Spleen (tissue), 11 donors: ENCODE measurements at regions not wholly inside any gene's neighbourhood (a gene's known extent, or its start where the extent isn't known, plus 50 kb on each side); places are given as distances from the start of the nearest gene placed in this dataset.

Experiments
- DNase-seq: peaks from one replicate; pipeline ENCODE4 v3.0.0-alpha.2; 2020
- H3K27ac ChIP-seq, 8 donors: fragments of 200-600 bp; sonication (generic) in 7 of 8; 1 replicate in 4 of 8; 2 replicates in 4 of 8; pipeline versions ENCODE4 v1.5.0 to v1.8.0; 2016 to 2021; ENCODE audit warnings: inconsistent platforms in 4 of 8, mild to moderate bottlenecking in 4 of 8, moderate library complexity in 1 of 8
- H3K27me3 ChIP-seq, 7 donors: fragments of 200-600 bp; sonication (generic) in 6 of 7; replicated peaks in 1 of 7; 1 replicate in 4 of 7; 2 replicates in 3 of 7; pipeline versions ENCODE4 v1.5.0 to v1.8.0; 2016 to 2021; ENCODE audit warnings: inconsistent platforms in 3 of 7, mild to moderate bottlenecking in 1 of 7
- H3K36me3 ChIP-seq, 6 donors: fragments of 200-600 bp; sonication (generic) in 5 of 6; 1 replicate in 4 of 6; 2 replicates in 2 of 6; pipeline versions ENCODE4 v1.5.0 to v1.8.0; 2016 to 2021; ENCODE audit warnings: inconsistent platforms in 2 of 6
- H3K4me1 ChIP-seq, 6 donors: fragments of 200-600 bp; sonication (generic) in 5 of 6; 1 replicate in 3 of 6; 2 replicates in 3 of 6; pipeline versions ENCODE4 v1.5.0 to v1.8.0; 2016 to 2021; ENCODE audit warnings: inconsistent platforms in 3 of 6
- H3K4me3 ChIP-seq, 8 donors: fragments of 200-600 bp; sonication (generic) in 7 of 8; 1 replicate in 4 of 8; 2 replicates in 4 of 8; pipeline versions ENCODE4 v1.5.0 to v1.8.0; 2016 to 2021; ENCODE audit warnings: inconsistent platforms in 4 of 8, mild to moderate bottlenecking in 4 of 8, moderate library complexity in 2 of 8
- H3K9me3 ChIP-seq, 8 donors: fragments of 200-600 bp; sonication (generic) in 7 of 8; 1 replicate in 4 of 8; 2 replicates in 4 of 8; pipeline versions ENCODE4 v1.5.0 to v1.8.0; 2016 to 2021; ENCODE audit warnings: inconsistent platforms in 4 of 8
- POLR2A ChIP-seq, 3 donors: fragments of 450-650 bp; IDR thresholded peaks; one replicate each; pipeline ENCODE4 v1.5.1; 2017; ENCODE audit warnings: antibody characterized with exemption in 3 of 3, mild to moderate bottlenecking in 1 of 3
- POLR2AphosphoS5 ChIP-seq, 3 donors: sonication (generic); formaldehyde crosslinking; IDR thresholded peaks; one replicate each; pipeline ENCODE4 v1.5.1; 2017; ENCODE audit warnings: antibody characterized with exemption in 3 of 3
- WGBS, 5 donors: extraction: QIAGEN DNeasy Blood & Tissue Kit in 3 of 5; methylation state at CpG; one replicate each; pipeline versions ENCODE4 v1.1.5 to v1.1.7; 2013 to 2018; 5-methylcytosine and 5-hydroxymethylcytosine counted together
- intact Hi-C: fragments of 100-400 bp; cut with DNase I; formaldehyde crosslinking; loops from one replicate; pipeline ENCODE4 v1.15.0; 2023; ENCODE audit warnings: low total_unique reads
- TF ChIP-seq, protein P1 (sequence below), 11 experiments: fragments of 200-600 bp in 7 of 11; fragments of 450-650 bp in 4 of 11; sonication (generic) in 4 of 11; IDR thresholded peaks in 8 of 11; conservative IDR thresholded peaks in 3 of 11; 1 replicate in 7 of 11; 2 replicates in 4 of 11; pipeline versions ENCODE4 v1.4.0 to v1.8.0; 2016 to 2021; ENCODE audit warnings: antibody characterized with exemption in 11 of 11, inconsistent platforms in 4 of 11, mild to moderate bottlenecking in 1 of 11
- donor health status: healthy with polysubstance abuse.
- donor health status: DM: no; HTN: no; CAD: no; lungs with moderate emphysema.
- donor health status: DM: no; HTN: no; CAD: no.
- donor health status: Bipolar disorder and iron deficiency.
- donor health status: healthy.
- donor health status: DM: no; HTN: no; CAD: no.
- donor health status: DM: yes; HTN: yes; CAD: no.

DNA sequence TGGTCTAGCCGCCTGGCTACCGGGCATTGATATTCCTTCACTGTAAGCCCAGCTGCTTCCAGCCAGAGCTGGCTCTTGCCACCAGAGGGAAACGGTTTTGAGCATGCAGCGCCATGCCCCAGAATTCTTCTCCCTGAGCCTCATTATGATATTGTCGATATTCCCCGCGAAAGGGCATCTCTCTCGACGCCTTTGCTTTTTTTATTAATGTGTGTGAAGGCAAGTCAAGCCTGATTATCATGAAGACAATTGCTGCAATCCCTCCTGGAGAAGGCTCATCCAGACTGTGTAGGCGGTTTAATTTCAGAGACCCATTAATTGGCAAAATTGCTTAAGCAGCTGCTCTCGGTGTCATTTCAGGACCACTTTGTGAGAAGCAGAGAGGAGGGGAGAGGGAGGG, 321.2 kb upstream of the TLE3 start:
- peaks cover 0 to 44% (median 4%) of the 10 kb centered on the region in 7 donors for H3K27me3 ChIP-seq
- no peaks in the 10 kb centered on the region for H3K36me3 ChIP-seq
- TF ChIP-seq, protein P1, sequence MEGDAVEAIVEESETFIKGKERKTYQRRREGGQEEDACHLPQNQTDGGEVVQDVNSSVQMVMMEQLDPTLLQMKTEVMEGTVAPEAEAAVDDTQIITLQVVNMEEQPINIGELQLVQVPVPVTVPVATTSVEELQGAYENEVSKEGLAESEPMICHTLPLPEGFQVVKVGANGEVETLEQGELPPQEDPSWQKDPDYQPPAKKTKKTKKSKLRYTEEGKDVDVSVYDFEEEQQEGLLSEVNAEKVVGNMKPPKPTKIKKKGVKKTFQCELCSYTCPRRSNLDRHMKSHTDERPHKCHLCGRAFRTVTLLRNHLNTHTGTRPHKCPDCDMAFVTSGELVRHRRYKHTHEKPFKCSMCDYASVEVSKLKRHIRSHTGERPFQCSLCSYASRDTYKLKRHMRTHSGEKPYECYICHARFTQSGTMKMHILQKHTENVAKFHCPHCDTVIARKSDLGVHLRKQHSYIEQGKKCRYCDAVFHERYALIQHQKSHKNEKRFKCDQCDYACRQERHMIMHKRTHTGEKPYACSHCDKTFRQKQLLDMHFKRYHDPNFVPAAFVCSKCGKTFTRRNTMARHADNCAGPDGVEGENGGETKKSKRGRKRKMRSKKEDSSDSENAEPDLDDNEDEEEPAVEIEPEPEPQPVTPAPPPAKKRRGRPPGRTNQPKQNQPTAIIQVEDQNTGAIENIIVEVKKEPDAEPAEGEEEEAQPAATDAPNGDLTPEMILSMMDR (IDR thresholded peaks at IDR 0.05 in 8 of 11, conservative IDR thresholded peaks at IDR 0.05 in 3 of 11) = no peak
- TF ChIP-seq POLR2AphosphoS5 (IDR thresholded peaks at IDR 0.05) (no peak), POLR2A (IDR thresholded peaks at IDR 0.05) (no peak)
- DNase-seq = no peak
- no peak overlapping the region for H3K27ac ChIP-seq
- WGBS, 5 donors = 85 to 90% (median 86%) methylated on average over 11 of the region's 11 CpGs
- H3K9me3 ChIP-seq = peaks cover 0 to 6% (median 0%) of the 10 kb centered on the region in 8 donors
- intact Hi-C loops = no loop called here
- no peak overlapping the region for H3K4me3 ChIP-seq
- H3K4me1 ChIP-seq = no peaks in the 10 kb centered on the region

DNA sequence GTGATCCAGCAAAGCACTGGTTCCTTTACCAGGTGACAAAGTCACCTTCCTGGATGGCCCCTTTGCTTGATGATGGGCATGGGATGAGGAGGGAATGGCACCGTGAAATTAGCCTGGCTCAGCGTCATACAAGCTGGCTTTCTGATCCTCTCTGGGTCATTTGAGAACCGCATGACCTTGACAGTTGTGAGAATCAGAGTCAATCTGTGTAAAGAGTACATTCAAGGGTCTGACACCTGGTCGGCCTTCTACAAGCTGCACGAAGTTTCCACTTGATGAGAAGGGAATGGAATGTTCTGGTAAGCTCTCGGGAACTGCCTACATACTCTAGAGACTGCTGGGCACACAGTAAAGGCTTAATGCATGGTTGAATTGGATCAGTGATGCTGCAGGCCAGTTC, 319.8 kb upstream of the TLE3 start:
- Histone ChIP-seq H3K36me3 (no peaks in the 10 kb centered on the region), H3K27ac (no peak overlapping the region), H3K4me1 (no peaks in the 10 kb centered on the region), H3K9me3 (peaks cover 0 to 6% (median 0%) of the 10 kb centered on the region in 8 donors), H3K27me3 (peaks cover 0 to 38% (median 4%) of the 10 kb centered on the region in 7 donors), H3K4me3 (no peak overlapping the region)
- intact Hi-C loops = no loop called here
- 74 to 90% (median 77%) methylated on average over 6 of the region's 6 CpGs for WGBS, 5 donors
- DNase-seq = no peak
- TF ChIP-seq POLR2AphosphoS5 (IDR thresholded peaks at IDR 0.05) = no peak
- TF ChIP-seq POLR2A (IDR thresholded peaks at IDR 0.05) = no peak
- TF ChIP-seq, protein P1 (IDR thresholded peaks at IDR 0.05 in 8 of 11, conservative IDR thresholded peaks at IDR 0.05 in 3 of 11) = no peak

DNA sequence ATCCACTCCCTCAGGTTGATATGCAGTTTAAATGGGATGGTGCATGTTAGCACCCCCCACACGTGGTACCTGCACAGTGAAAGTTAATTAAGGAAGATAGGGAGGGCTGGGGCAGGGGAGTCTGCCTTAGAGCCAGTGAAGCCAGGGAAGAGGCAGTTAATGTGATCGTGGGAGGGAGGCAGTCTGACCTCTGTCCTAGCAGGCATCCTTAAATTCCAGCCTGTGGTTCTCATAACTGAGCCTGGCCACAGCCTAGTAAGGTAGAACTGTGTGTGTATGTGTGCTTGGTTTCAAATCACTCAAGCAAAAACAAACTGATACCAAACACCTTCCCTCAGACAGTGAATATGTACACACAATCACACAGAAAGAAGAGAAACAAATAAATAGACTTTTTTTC, 319.1 kb upstream of the TLE3 start:
- WGBS, 5 donors = 57 to 73% (median 63%) methylated on average over 2 of the region's 2 CpGs
- intact Hi-C loops = no loop called here

DNA sequence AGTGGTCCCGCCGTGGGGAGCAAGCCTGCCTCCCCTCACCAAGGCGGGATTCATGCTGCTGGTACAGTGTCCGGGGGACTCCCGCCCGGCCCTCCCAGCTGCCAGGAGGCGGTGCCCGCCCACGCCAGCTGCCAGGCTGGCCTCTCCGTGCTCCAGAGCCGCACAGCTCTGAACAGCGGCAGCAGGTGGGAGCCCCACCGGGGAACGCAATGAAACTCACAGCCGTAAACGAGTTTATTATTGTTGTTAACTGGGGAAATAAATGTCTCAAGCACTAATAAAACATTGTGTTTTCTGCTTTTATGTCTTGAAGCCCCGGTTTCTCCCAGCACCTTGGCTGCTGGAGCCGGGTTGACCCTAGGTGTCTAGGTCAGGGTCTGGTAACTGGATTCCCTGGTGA, 317.7 kb upstream of the TLE3 start:
- Histone ChIP-seq H3K27ac (no peak overlapping the region), H3K9me3 (peaks cover 0 to 6% (median 0%) of the 10 kb centered on the region in 8 donors), H3K4me3 (no peak overlapping the region), H3K27me3 (peaks cover 0 to 26% (median 4%) of the 10 kb centered on the region in 7 donors), H3K4me1 (no peaks in the 10 kb centered on the region), H3K36me3 (no peaks in the 10 kb centered on the region)
- intact Hi-C loops = no loop called here
- TF ChIP-seq, protein P1 (IDR thresholded peaks at IDR 0.05 in 8 of 11, conservative IDR thresholded peaks at IDR 0.05 in 3 of 11) = no peak
- TF ChIP-seq POLR2AphosphoS5 (IDR thresholded peaks at IDR 0.05) (no peak), POLR2A (IDR thresholded peaks at IDR 0.05) (no peak)
- no peak for DNase-seq
- 82 to 92% (median 88%) methylated on average over 14 to 18 of the region's 18 CpGs for WGBS, 5 donors

More for the DNA sequence above, 319.1 kb upstream of the TLE3 start:
- Histone ChIP-seq H3K27me3 (peaks cover 0 to 38% (median 4%) of the 10 kb centered on the region in 7 donors), H3K36me3 (no peaks in the 10 kb centered on the region), H3K4me3 (no peak overlapping the region), H3K4me1 (no peaks in the 10 kb centered on the region), H3K27ac (no peak overlapping the region), H3K9me3 (peaks cover 0 to 6% (median 0%) of the 10 kb centered on the region in 8 donors)
- no peak for DNase-seq
- TF ChIP-seq, protein P1 (IDR thresholded peaks at IDR 0.05 in 8 of 11, conservative IDR thresholded peaks at IDR 0.05 in 3 of 11) = no peak
- TF ChIP-seq POLR2AphosphoS5 (IDR thresholded peaks at IDR 0.05) (no peak), POLR2A (IDR thresholded peaks at IDR 0.05) (no peak)
